OCI-LY3 (cell line): ENCODE measurements at regions not wholly inside any gene's neighbourhood (a gene's known extent, or its start where the extent isn't known, plus 50 kb on each side); places are given as distances from the start of the nearest gene placed in this dataset.

ENCODE experiments used
- EZH2phosphoT487 ChIP-seq: fragments of 200-600 bp; shearing (Covaris generic); IDR thresholded peaks from 2 replicates; pipeline ENCODE4 v1.6.1; 2018; ENCODE audit warnings: antibody characterized with exemption, mixed run types, low read depth
- TF ChIP-seq, protein P1 (sequence below): fragments of 200-600, 300-600 bp; sonication (generic); IDR thresholded peaks from 2 replicates; pipeline ENCODE4 v1.5.1; 2014; ENCODE audit warnings: antibody characterized with exemption, low read length, low read depth

DNA sequence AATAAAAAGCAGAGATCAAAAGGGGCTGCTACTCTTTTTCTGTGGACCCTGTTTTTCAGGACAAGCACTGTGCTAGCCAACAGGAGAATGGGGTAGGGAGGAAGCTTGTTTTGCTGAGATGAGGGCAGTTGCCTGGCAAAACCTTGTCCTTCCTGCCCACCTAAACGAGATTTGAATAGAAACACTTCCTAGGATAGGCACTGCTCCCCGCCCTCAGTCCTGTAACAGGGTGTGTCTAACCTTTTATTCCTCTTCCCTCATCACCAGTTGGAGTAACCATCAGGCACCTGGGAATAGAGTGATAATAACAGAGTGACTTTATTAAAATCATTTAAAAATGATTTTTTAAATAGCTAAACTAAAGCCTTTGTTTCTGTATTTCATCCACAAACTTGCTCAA, 368.8 kb downstream of the LNPK start:
- no peak for TF ChIP-seq EZH2phosphoT487
- TF ChIP-seq, protein P1, sequence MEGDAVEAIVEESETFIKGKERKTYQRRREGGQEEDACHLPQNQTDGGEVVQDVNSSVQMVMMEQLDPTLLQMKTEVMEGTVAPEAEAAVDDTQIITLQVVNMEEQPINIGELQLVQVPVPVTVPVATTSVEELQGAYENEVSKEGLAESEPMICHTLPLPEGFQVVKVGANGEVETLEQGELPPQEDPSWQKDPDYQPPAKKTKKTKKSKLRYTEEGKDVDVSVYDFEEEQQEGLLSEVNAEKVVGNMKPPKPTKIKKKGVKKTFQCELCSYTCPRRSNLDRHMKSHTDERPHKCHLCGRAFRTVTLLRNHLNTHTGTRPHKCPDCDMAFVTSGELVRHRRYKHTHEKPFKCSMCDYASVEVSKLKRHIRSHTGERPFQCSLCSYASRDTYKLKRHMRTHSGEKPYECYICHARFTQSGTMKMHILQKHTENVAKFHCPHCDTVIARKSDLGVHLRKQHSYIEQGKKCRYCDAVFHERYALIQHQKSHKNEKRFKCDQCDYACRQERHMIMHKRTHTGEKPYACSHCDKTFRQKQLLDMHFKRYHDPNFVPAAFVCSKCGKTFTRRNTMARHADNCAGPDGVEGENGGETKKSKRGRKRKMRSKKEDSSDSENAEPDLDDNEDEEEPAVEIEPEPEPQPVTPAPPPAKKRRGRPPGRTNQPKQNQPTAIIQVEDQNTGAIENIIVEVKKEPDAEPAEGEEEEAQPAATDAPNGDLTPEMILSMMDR: no peak
